ENCODE measurements at regions not wholly inside any gene's neighbourhood (a gene's known extent, or its start where the extent isn't known, plus 50 kb on each side); places are given as distances from the start of the nearest gene placed in this dataset.
A peak's percentile ranks its signal among the peaks of the same experiment; 100 is the strongest.

GRCh38 chr10:10662716-10663408 lies 354.8 kb upstream of the CELF2 start:
- DNase-seq (ENCODE audit: low spot score) = no peak
- no peak for TF ChIP-seq CTCF (IDR thresholded peaks at IDR 0.05; ENCODE audit: extremely low read depth, missing control alignments)

GRCh38 chr10:10663622-10664021 lies 354.1 kb upstream of the CELF2 start:
- no peak for TF ChIP-seq CTCF (IDR thresholded peaks at IDR 0.05; ENCODE audit: extremely low read depth, missing control alignments)
- DNase-seq (ENCODE audit: low spot score) = no peak

- TF ChIP-seq CTCF (IDR thresholded peaks at IDR 0.05; ENCODE audit: extremely low read depth, missing control alignments) = no peak
- no peak for DNase-seq (ENCODE audit: low spot score)
These were observed 351.9 kb upstream of the CELF2 start for GRCh38 chr10:10665750-10666149.

DNA sequence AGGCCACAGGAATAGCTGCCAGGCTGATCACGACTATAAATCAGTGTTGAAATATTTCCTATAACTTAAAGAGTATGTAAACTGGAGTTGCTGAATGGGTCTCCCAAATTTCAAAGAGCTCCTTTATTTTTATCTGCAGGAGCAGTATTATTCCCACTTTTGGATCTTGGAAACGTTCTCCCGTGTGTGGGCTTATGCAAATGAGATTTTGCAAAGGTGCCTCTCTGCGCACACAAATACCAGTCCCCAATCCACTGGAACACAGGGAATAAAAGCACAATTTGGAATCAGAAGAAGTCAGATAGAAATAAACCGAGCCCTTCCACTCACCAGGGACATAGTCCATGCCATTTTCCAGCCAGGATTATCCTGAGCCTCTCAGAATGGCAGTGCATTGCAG lies 350.2 kb upstream of the CELF2 start:
- no peak for TF ChIP-seq CTCF (IDR thresholded peaks at IDR 0.05; ENCODE audit: extremely low read depth, missing control alignments)
- no peak for DNase-seq (ENCODE audit: low spot score)

- no peak for DNase-seq (ENCODE audit: low spot score)
These were observed 340.7 kb upstream of the CELF2 start for GRCh38 chr10:10676972-10677371.

GRCh38 chr10:10677479-10677878 lies 340.2 kb upstream of the CELF2 start:
- DNase-seq (ENCODE audit: low spot score) = peak; percentile 30
- no peak for TF ChIP-seq CTCF (IDR thresholded peaks at IDR 0.05; ENCODE audit: extremely low read depth, missing control alignments)

More at GRCh38 chr10:10676972-10677371, 340.7 kb upstream of the CELF2 start:
- no peak for TF ChIP-seq CTCF (IDR thresholded peaks at IDR 0.05; ENCODE audit: extremely low read depth, missing control alignments)

DNA sequence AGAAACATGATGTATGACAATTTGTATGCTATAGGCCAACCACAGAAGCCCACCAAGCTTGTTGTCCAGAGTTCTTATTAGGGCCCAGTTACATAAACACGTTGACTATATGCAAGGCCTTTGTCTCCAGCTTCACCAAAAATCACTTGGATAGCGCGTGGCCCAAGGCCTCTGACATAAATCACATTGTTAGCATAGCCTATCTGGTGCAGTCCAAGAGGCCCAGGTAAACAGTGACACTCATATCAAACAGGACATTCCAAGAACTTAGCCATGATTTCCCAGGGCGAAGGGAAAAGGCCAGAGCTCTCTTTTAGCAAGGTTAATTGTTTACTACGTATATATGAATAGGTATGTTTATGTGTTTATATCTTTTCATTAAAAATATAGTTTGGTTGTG lies 337.2 kb upstream of the CELF2 start:
- TF ChIP-seq CTCF (IDR thresholded peaks at IDR 0.05; ENCODE audit: extremely low read depth, missing control alignments) = no peak

More for the DNA sequence above, 337.2 kb upstream of the CELF2 start:
- DNase-seq (ENCODE audit: low spot score) = no peak

All from GM20000 (cell line).